NCI-H510A (cell line): ENCODE measurements at regions not wholly inside any gene's neighbourhood (a gene's known extent, or its start where the extent isn't known, plus 50 kb on each side); places are given as distances from the start of the nearest gene placed in this dataset.
"Not testable (repeated sequence)": the region's sequence is repeated elsewhere in the genome, so short reads cannot be mapped to it uniquely, and the experiment has no call there.

Source experiments
- DNase-seq: peaks from one replicate; lab custom pipeline; 2025; lab: John Stamatoyannopoulos, UW

DNA sequence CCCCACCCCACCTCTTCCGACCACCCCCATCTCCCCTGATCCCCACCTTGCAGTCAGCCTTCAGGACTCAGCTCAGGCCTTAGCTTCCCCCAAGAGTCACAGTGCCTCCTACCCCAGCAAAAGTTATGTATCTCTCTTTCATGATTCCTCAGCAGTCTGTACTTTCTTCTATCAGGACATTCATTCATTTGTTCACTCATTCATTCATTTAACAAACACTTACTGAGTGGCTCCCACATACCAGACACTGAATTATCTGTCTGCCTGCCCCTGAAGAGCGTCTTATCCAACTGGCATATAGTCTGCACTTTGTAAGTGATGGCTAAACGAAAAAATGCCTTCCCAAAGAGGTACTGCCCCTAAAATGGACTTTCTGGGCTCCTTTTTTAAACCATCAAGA, 114.4 kb upstream of the SLC35F3 start:
- DNase-seq, result no peak

DNA sequence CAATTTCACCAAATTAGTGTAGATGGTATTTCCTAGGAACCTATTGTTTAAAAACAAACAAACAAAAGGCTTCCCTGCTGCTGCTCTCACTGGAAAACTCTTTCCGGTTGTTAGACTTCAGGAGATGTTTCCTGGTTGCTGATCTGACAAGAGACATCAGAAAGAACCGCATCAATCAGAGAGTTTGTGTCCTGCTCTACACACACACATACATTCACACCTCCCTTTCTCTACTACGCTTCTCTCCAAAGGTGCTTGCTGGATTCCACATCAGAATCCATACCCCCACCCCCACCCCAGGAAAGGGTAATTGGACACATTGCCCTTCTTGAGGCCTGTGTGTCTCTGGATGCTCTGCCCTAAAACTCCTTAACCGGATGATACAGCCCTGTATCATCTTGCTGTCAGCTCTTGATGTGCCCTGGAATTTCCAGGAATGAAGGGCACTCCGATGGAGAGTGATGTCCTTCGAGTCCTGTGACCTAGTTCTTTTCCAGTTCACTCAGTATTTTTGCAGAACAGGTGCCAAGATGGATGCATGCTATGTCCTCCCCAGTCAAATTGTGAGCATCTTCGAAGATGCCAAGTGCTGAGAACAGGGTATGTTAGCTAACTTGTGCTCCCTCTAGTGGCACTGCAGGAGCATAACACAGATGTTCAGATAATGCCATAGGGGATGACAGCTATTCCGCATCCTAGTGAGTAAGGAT, 113.7 kb upstream of the SLC35F3 start:
- peak; percentile 29 for DNase-seq

DNA sequence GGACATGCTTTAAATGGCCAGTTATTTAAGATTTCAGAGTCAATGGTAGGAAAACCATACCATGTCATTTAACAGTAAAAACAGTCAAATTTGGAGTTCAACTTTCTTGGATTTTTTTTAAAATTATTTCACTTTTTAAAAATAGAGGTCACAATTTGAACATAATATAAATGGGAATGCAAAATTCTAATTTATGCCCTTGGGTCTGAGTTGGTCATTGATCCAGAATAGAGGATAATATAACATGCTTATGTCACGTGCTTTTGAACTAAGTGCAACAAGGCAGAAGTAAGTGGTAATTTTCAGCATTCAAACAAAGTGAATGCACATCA, 113.1 kb upstream of the SLC35F3 start:
- DNase-seq, result no peak

DNA sequence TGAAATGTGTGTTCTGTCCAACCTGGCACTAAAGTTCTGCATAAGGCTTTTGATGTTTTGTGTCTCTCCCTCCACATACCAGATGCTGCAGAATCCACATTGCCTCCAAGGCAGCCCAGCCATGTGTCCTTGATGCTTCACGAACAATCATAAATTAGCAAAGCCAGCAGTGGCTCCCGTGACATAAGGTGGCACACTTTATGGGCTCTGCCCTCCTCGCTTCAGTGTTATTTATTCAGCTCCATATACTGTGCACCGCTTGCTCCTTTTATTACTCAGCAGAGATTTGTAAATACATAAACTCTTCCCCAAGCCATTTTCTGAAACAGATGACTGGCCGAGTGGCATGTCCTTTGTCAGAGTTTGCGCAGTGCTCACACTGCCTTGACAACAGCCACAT, 112.8 kb upstream of the SLC35F3 start:
- no peak for DNase-seq

DNA sequence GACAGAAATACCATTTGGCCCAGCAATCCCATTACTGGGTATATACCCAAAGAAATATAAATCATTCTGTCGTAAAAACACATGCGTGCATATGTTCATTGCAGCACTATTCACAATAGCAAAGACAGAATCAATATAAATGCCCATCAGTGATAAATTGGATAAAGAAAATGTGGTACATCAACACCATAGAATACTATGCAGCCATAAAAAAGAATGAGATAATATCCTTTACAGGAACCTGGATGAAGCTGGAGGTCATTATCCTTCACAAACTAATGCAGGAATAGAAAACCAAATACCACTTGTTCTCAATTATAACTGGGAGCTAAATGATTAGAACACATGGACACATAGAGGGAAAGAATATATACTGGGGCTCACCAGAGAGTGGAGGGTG, 109.6 kb upstream of the SLC35F3 start:
- DNase-seq, result no peak

DNA sequence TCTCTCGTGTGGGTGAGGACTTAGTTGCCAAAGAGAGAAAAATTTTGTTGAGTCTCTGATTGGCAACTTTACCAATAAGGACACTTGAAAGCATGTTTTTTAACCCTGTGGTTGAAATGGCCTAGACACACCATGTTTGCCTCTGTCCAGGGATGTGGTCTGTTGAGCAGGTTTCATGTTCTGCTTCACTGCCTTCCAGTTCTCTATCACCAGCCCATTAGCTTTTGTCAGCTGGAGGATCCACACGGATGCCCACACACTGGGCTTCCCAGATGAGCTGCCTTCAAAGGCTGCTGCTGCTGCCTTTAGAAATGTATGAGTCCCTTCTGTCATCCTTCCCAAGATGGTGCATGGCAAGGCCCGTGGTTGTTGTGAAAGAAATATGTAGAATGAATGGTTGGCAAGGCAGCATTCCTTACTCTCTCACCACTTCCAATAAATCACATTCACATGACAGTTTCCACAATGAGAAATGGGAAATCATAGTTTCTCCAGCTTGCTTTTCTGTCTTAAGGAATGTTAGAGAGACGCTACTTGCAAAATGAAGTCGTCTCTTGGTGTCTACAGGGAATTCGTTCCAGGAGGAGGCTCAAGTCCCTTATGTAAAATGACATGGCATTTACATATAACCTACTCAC, 108.2 kb upstream of the SLC35F3 start:
- no peak for DNase-seq

DNA sequence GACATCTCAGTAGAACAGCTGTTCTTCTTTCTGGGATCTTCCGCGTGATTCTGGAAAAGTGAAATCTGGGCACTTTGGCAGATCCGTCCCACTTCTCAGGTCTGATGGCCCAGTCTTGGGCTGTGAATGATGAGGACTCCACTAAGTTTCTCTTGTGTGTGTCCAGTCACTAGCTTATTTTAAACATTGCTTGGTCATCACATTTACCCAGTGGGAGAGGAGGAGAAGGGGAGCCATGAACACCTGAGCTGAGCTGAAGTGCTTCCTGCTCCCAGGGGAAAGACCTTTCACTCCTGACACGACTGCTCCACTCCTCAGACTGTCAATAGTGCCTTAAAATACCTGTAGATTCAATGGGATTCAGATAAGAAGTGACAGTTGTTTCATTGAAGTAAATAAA, 101.9 kb upstream of the SLC35F3 start:
- DNase-seq, result no peak

DNA sequence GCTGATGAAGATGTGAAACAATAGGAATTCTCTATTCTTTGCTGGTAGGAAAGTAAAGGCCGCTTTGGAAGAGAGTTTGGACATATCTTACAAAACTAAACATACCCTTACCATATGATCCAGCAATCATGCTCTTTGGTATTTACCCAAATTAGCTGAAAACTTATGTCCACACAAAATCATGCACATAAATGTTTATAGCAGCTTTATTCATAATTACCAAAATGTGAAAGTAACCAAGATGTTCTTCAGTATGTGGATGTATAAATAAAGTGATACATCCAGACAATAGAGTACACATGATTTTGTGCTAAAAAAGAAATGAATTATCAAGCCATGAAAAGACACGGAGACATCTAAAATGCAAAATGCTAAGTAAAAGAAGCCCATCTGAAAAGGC, 98.7 kb upstream of the SLC35F3 start:
- no peak for DNase-seq

DNA sequence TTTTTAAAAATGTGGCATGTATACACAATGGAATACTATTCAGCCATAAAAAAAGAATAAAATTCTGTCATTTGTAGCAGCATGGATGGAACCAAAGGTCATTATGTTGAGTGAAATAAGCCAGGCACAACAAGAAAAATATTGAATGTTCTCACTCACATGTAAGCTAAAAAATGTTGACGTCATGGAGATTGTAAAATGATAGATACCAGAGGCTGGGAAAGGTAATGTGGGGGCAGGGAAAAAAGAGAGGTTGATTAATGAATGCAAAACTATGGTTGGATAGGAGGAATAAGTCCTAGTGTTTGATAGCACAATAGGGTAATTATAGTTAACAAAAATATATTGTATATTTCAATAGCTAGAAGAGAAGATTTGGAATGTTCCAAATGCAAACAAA, 89.1 kb upstream of the SLC35F3 start:
- no peak for DNase-seq

DNA sequence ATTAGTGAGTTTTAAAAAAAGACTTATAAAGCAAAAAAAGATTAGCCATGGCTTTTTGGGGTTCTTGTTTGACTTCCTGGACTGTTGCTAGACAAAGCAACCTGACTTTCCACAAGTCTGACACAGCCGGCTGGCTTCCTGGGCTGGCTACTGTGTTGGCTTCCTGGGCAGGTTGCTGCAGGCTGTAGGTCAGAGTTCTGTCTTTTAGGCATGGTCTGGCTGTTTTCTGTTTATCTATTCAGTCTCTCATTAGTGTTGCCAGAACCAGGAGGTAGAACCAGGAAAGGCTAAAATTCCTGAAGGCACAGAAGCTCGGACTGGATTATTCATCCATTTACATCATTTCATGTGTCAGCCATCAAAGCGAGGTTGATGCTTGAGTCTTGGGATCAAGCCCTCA, 88.6 kb upstream of the SLC35F3 start:
- DNase-seq, result no peak

DNA sequence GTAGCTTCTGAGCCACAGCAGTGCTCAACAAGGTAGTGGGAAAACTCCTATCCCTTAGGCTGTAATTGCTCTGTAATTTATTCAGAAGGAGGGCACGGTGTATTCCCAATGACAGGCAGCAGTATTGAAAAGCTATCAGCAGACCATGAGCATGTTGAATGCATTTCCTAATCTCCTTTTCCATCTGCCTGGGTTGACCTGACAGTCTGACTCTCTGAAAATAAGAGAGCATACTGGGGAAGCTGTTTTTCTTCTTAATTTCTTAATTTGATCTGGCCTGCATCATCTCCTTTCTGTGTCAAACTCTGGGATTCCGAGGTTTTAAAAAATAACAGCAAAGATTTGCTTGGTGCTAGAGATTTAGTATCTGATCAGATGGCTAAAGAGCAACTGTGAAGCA, 88.1 kb upstream of the SLC35F3 start:
- DNase-seq, result no peak

DNA sequence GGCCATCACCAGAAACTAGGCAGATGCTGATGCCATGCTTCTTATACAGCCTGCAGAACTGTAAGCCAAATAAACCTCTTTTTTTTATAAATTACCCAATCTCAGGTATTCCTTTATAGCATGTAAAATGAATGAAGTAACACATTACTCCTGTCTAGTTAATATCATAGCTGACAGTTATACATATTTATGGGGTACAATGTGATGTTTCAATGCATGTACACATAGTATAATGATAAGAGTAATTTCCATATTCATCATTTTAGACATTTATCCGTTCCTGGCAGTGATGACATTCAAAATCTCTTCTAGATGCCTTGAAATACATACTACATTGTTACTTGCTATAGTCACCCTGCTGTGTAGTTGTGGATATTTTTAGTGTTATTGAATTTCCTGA, 85.4 kb upstream of the SLC35F3 start:
- DNase-seq, result no peak

DNA sequence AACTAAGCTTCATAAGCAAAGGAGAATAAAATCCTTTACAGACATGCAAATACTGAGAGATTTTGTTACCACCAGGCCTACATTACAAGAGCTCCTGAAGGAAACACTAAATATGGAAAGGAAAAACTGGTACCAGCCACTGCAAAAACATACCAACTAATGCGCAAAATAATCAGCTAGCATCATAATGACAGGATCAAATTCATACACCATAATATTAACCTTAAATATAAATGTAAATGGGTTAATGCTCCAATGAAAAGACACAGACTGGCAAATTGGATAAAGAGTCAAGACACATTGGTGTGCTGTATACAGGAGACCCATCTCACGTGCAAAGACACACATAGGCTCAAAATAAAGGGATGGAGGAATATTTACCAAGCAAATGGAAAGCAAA, 80.3 kb upstream of the SLC35F3 start:
- DNase-seq, result not testable (repeated sequence)

DNA sequence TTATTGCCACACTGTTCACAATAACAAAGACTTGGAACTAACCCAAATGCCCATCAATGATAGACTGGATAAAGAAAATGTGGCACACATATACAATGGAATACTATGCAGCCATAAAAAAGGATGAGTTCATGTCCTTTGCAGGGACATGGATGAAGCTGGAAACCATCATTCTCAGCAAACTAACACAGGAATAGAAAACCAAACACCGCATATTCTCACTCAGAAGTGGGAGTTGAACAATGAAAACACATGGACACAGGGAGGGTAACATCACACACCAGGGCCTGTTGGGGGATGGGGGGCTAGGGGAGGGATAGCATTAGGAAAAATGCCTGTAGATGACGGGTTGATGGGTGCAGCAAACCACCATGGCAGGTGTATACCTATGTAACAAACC, 76.5 kb upstream of the SLC35F3 start:
- DNase-seq, result not testable (repeated sequence)

DNA sequence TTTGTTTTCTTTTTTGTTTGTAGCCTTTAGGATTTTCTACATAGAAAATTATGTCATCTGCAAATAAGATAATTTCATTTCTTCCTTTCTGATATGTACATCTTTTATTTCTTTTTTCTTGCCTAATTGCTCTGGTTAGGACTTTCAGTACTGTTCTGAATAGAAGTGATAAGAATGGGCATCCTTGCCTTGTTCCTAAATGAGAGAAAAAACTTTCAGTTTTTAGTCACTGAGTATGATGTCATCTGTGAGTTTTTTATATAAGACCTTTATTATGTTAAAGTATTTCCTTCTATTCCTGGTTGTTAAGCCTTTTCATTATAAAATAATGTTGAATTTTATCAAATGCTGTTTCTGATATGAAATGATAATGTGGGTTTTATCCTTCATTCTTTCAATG, 76.0 kb upstream of the SLC35F3 start:
- no peak for DNase-seq

DNA sequence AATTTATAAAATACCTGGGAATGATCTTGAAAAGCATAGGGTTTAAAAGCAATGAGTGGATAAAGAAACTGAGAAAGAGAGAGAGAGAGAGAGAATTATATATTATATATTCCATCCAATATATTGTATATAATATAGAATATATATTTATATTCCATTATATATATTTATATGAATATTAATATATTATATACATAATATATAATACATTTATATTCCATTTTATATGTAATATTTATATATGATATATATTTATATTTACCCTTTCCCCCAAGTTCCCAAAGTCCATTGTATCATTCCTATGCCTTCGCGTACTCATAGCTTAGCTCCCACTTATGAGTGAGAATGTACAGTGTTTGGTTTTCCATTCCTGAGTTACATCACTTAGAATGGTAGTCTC, 69.9 kb upstream of the SLC35F3 start:
- DNase-seq, result no peak

DNA sequence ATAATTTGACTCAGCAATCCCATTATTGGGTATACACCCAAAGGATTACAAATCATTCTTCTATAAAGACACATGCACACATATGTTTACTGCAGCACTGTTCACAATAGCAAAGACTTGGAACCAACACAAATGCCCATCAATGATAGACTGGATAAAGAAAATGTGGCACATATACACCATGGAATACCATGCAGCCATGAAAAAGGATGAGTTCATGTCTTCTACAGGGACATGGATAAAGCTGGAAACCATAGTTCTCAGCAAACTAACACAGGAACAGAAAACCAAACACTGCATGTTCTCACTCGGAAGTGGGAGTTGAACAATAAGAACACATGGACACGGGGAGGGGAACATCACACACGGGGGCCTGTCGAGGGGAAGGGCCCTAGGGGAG, 66.3 kb upstream of the SLC35F3 start:
- DNase-seq, result not testable (repeated sequence)

DNA sequence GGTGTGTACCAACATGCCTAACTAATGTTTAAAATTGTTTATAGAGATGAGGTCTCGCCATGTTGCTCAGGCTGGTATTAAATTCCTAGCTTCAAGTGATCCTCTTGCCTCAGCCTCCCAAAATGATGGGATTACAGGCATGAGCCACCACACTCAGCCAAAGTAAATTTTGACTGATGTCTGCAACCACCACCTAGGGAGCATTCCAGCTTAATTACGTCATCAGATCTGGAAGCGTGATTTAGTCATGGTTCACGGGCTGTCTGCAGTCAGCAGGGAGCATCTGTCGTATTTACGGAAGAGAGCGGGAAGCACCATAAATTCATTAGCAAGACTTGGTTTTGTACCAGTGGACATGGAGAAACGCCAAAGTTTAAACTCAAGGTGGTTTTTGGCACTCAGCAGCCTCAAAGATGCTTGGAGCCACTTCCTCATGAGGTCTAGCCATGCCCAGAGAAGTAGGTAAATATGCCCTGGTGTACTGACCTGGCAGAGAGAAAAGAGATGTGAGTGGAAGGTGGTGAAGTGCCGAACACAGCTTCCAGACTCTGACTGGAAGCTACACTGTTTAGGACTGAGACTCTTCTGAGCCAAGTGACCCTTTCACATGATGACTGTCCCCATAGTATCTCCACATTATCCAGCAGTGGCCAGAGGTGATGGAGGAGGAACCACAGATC, 60.8 kb upstream of the SLC35F3 start:
- no peak for DNase-seq

DNA sequence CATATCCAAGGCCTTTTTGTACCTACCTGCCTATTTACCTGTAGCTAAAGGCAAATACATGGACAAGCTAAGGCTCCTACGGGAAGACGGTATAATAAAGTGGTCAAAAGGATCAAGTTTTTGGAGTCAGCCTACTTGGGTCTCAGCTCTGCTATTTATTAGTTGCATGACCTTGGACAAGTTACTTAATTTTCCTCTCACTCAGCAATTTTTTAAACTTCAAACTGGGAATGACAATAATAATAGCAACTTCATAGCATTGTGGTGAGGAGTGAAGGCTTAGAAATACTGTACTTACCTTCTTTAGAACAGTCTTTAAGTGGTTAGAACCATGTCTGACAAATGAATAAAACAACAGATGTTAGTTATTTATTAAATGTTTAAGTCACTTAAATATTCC, 60.2 kb upstream of the SLC35F3 start:
- DNase-seq, result no peak

DNA sequence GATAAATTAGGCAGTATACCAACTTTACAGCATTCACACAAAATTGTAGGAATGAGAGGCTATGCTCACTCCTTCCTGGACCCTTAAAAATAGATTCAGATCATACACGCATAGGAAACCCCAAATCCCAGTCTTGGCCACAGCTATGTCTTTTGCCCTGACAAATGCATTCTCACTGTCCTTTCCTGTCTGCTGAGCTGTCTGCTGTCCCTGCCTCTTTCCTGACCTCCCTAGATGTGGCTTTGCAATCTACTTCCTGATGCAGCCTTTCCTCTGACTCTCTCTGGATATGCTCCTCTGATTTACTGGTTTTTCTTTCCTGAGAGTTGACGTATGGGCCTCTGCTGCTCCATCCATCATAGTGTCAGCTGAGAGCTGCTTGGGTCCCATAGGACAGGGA, 59.8 kb upstream of the SLC35F3 start:
- DNase-seq, result no peak
